Activated effector memory CD4-positive, alpha-beta T cell treated with Interleukin-2 at 50 U/mL for 16 hours (primary cell): ENCODE measurements at regions not wholly inside any gene's neighbourhood (a gene's known extent, or its start where the extent isn't known, plus 50 kb on each side); places are given as distances from the start of the nearest gene placed in this dataset.
"Not testable (repeated sequence)": the region's sequence is repeated elsewhere in the genome, so short reads cannot be mapped to it uniquely, and the experiment has no call there.

Experiments
- DNase-seq: peaks from one replicate; pipeline ENCODE4 v3.0.0-alpha.2; 2020

DNA sequence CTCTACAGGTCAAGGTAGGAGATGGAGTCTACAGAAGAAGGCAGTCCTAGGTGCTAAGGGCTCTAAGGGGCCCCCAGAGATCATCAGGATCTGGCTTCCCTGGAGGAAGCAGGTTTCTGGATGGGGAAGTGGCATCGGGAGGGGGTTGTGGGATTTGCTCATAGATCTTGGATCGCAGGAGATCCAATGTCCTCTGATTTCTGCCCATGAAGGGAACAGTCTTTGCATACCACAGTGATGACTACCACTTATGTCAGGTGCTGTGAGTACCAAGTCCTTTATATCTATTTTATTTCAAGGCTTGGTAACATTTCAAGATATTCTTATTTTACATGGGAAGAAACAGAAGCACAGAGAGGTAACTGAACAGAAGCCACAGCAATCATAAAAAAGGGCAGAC is 164.0 kb downstream of the RGS9 start:
- no peak for DNase-seq

DNA sequence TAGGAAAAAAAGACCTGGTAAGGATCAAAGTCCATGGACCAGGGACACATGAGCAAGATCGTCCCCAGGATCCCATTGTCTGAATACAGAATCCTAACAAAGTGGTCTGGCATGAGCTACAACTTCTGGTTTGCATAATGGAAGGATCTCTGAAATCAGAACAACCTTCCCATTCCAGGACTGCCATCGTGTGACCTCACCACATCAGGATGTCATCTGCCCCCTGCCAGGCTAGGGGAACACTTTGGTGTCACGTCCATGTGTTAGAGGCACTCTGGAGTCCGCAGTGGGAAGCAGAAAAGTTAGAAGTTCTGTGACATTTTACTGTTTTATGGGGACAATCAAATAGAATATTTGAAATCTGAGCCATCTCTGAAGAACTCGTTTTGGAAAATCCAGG is 160.7 kb downstream of the RGS9 start:
- DNase-seq: no peak

DNA sequence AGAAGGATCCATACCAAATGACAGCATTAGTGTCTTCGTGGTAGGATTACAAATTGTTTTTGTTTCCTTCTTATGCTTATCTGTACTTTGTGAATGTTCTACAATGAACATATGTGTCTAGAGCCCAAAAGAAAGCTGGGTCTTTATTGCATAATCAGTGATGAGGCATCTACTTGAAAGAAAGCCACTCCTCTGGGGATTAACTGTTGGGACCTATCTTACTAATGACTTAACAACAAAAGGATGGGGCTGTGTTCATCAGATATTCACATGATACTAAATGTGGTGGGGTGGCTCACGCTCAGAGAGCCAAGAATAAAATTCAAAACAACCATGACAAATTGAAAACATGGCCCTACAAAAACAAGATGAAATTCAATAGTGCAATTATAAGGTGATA is 160.2 kb downstream of the RGS9 start:
- DNase-seq: no peak

DNA sequence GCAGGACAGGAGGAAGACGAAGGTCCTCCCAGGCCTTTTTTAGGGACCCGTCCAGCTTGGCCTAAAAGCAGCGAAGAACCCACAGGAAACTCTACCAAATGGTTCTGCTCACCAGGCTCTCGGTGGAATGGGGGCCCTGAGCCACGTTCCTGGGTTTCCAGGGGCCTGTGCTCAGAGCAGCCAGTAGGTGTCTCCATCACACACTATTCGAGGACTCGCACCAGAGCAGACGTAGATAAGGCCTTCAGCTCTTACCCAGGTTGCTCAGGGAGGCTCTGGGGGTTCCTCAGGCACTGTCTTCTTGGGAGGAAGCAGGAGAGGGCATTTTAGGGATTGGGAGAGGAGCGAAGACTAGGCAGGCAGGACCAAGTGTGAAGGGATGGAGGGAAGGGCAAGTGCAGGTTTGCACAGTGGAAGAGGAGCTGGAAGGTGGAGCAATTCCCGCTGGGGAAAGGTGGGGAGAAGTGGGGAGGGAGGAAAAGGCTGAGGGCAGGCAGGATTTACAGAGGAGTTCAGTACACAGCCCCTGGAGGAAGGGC is 157.1 kb downstream of the RGS9 start:
- DNase-seq: peak; percentile 37

DNA sequence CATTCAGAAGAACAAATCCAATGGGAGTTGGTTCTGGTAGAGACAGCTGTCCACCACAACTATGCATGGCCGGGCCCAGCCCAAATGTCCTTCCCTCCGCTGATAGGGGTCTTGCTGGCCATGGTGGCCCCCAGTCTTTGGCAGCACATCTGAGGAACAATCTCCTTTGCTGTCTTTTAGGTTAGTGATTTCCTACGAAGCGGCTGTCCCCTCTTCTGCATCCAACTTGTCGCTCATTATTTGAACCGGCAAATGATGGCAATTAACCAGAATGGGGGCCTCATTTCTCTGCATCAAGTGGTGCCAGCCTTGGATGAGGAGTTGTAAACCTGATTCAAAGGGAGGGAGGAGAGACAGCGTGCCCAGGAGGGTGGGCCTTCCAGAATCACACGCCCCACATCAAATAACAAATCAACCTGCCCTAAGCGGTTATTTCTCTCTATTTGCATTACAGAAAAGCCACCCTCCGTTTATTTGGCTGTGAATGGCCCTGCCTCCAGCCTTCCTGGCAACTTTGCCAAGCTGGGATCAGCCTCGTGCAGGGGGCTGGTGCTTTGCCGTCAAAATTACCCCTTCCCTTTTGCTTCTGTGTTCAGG is 156.5 kb downstream of the RGS9 start:
- no peak for DNase-seq

DNA sequence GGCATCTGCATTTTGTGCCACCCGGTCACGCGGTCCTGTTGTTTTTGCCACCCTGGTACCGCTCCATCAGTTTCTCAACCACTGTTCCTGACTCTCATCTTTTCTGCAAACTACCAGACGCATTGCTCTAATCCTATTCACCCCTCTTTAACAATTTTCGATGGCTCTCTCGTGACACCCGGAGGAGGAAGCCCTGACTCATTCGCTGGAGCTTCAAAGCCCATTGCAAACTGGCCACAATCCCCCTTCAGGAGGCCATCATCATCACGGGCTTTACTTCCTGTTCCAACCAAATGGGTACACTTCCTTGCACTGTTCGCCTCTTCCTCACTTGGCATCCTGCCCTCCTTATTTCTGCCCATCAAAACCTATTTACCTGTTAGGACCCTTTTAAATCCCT is 155.3 kb downstream of the RGS9 start:
- no peak for DNase-seq

DNA sequence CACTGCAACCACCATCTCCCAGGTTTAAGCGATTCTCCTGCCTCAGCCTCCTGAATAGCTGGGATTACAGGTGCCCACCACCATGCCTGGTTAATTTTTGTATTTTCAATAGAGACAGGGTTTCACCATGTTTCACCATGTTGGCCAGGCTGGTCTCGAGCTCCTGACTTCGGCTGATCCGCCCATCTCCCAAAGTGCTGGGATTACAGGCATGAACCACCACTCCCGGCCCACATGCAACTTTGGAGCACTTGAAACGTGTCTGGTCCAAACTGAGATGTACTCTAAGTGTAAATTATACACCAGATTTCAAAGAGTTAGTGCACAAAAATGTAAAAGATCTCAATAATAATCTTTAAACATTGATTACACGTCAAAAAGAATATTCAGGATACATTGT is 154.1 kb downstream of the RGS9 start:
- DNase-seq: not testable (repeated sequence)

DNA sequence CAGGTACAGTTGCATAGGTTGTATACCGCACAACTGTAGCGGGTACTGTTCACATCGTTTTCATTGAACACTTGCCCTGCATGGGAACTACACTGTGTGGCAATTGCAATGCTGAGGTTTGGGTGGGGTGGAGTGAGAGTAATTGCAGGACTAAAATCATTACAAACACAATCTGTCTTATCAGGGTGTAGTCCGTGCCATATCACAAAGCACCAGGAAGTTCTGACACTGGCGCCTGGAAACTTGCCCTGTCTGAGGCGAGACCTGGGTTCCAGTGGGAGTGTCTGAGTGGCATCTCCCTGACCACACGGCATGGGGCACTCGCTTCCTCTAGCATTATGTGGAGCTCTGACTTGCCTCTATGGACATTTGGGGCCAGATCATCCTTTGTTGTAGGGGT is 153.4 kb downstream of the RGS9 start:
- DNase-seq: no peak

DNA sequence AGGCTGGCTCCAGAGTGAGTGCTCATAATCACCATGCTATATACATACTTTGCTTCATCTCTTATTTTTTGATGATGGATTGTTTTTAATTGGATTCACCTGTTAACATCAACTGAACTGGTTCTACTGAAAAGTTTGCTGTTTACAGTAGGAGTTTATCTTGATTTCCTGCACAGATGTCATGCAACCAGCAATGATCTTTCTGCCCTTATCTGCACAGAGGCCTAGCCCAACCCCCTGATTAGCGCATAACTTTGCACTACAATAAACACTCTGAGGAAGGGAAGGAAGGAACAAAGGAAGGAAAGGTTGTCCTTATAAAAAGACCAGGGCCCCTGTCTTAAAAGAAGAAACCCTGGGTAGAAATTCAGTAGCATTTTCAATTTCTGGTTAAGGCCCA is 152.9 kb downstream of the RGS9 start:
- DNase-seq: no peak

DNA sequence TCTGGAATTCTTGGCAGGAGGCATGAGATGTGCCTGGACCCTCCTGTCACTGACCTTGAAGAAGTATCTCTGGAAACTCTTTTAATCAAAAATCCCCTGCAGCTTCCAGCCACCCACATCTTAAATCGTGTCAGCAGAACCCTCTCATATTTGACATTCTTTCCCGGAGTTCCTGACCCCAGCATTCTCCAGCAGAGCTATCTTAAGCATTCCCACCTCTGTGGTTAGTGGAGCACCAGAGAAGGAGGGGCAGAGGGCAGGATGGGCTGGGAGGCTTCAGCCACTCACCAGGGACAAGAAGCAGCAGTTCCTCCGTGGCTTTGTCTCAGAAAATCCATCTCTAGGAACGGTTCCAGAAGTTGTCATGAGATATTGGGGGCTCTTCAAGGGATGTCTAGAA is 149.9 kb downstream of the RGS9 start:
- no peak for DNase-seq

DNA sequence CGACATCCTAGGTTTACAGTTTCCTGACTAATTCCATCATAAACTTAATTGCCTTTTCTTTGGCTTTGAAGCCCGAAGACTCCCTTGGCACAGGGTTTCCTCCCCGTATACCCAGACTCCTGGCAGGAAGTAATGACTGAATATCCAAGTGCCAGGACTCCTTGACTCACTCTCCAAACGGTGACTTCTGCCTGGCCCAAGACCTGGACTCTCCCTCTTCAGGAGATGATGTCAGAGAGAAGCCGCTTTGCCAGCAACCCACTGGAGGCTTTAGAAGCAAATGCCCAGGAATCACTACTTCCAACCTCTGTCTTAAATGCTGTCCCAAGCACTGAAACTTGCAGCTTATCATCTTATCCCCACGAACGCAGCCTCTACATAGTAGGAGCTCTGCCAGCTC is 146.5 kb downstream of the RGS9 start:
- no peak for DNase-seq

DNA sequence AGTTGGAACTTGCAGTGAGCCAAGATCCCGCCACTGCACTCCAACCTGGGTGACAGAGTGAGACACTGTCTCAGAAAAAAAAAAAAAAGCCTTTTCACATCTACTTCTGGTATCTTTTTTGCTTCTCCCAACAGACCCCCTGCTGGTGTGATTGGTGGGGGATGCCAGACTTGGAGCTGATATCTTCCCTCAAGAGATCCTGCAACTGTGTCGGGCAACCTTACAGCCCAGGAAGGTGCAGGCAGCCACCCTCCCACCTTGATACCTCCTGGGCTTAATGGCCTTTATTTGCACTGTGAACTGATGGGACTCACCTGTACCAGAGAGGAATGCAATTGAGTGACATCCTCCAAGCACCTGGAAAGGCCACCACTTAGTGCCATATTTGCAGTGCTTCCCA is 142.3 kb downstream of the RGS9 start:
- no peak for DNase-seq

DNA sequence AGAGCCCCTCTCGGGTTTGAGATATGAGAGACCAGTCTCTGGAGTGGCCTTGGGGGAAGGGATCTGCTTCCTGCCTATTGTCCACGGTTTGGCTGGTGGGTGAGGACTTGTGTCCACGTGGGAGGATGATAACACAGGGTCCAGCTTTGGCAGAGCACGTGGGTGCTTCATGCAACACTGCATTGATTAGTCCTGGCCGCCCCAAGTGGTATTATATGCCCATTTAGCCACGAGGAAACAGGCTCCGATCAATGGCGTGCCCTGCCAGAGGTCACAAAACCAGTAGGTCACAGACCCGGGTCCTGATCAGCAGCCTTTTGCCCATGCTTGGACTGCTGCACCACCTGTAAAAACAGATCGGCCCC is 141.6 kb downstream of the RGS9 start:
- no peak for DNase-seq

DNA sequence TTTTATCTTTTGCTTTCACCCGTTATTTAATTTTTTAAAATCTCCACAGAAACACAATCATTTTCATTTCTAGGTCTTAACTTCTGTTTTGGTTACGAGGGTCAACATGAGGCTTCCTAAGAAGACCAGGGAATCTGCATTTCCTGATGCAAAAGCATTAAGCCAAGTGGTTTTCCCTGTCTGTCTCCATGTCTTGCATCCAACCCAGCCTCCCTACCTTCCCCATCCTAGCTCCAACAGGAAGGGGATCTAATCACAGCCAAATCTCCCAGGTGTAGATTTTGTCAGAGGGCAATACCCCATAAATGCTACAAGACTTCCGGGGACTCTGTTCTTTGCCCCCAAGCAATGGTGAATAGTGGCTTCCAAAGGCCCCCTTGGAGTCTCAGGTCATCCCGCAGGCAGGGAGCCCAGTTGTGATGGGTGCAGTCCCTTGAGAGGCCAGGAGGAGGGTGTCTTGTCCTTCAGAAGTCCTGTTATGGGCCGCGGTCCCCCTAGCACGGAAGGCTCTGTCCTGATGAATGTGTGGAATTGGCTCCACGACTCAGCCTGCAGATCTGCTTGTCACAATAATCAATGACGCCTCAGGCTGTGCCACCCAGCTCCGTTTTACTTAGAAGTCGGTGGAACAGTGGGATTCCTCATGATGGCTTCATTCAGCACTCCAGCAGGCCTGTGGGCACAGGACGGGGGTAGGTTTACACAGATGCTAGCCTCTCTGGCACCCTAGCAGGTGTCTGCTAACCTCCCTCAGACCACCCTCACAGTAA is 141.1 kb downstream of the RGS9 start:
- no peak for DNase-seq

DNA sequence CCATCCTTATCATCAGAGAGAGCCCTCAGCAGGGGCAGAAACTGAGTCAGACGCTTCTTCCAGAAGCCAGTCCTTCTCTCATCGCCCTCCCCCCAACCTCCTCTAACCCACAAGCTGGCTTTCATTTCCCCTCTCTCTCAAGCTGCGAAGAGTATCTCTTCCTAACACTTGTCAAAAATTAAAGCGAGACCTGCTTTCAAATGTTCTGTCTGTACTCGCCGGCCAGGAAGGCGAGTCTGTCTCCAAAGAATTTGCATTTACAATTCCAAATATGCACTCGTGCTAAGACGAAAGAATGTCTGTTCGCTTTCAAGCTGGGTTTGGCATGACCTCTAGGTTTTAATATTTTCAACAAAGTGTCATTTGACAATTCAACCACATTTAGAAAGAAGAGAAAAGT is 140.4 kb downstream of the RGS9 start:
- no peak for DNase-seq
